T-helper 1 cell treated with Interleukin-12 subunit alpha and Interleukin-12 subunit beta and Interleukin-4 antibody, amounts not matched to agents 30 μg/mL and 1 μg/mL, for 36 hours (primary cell): ENCODE measurements at regions not wholly inside any gene's neighbourhood (a gene's known extent, or its start where the extent isn't known, plus 50 kb on each side); places are given as distances from the start of the nearest gene placed in this dataset.

Source experiments
- H3K27ac Mint-ChIP-seq: one replicate; pipeline ENCODE4 v1.8.0; 2021; ENCODE audit warnings: mild to moderate bottlenecking, mixed read lengths
- H3K27me3 Mint-ChIP-seq: one replicate; pipeline ENCODE4 v1.8.0; 2021; ENCODE audit warnings: low read depth, mixed read lengths
- H3K36me3 Mint-ChIP-seq: one replicate; pipeline ENCODE4 v1.8.0; 2021; ENCODE audit warnings: low read depth, mixed read lengths
- H3K4me1 Mint-ChIP-seq: one replicate; pipeline ENCODE4 v1.8.0; 2021; ENCODE audit warnings: low read depth, mixed read lengths
- H3K4me3 Mint-ChIP-seq: one replicate; pipeline ENCODE4 v1.8.0; 2021; ENCODE audit warnings: mild to moderate bottlenecking, moderate library complexity, mixed read lengths
- H3K9me3 Mint-ChIP-seq: one replicate; pipeline ENCODE4 v1.8.0; 2021; ENCODE audit warnings: mixed read lengths

DNA sequence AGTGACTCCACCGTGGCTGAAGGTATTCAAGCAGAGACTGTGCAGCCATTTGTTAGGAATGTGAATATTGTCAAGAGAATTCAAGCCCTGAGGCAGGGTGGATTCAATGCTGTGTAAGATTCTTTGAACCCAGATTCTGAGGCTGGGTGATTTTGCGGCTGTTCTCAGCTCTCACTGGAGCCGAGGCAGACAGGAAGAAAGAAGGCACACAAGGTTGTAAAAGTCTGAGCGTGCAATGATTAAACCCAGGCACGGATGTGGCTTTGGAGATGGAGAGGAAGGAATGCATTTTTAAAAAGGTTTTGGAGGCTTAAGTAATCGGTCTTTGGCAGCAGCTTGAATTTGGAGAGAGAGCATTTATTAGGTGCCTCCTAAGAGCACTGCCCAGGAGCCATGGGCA lies 187.9 kb downstream of the KATNAL1 start:
- H3K27ac Mint-ChIP-seq: peak overlapping the region; percentile 70
- no peaks in the 10 kb centered on the region for H3K9me3 Mint-ChIP-seq
- H3K4me3 Mint-ChIP-seq: peak overlapping the region; percentile 27
- H3K4me1 Mint-ChIP-seq: peaks cover 41% of the 10 kb centered on the region
- H3K36me3 Mint-ChIP-seq: peaks cover 3% of the 10 kb centered on the region
- H3K27me3 Mint-ChIP-seq: peaks cover 8% of the 10 kb centered on the region

- H3K4me3 Mint-ChIP-seq: no peak overlapping the region
- peaks cover 54% of the 10 kb centered on the region for H3K4me1 Mint-ChIP-seq
- no peaks in the 10 kb centered on the region for H3K9me3 Mint-ChIP-seq
- peaks cover 20% of the 10 kb centered on the region for H3K27me3 Mint-ChIP-seq
- no peak overlapping the region for H3K27ac Mint-ChIP-seq
- H3K36me3 Mint-ChIP-seq: peaks cover 3% of the 10 kb centered on the region
Measured at GRCh38 chr13:30116379-30116778, 191.0 kb downstream of the KATNAL1 start.

GRCh38 chr13:30115257-30115600 lies 192.1 kb downstream of the KATNAL1 start:
- Mint-ChIP-seq H3K27me3 (peaks cover 20% of the 10 kb centered on the region), H3K27ac (no peak overlapping the region), H3K4me1 (peaks cover 44% of the 10 kb centered on the region), H3K4me3 (peak overlapping the region; percentile 52), H3K36me3 (peaks cover 3% of the 10 kb centered on the region), H3K9me3 (no peaks in the 10 kb centered on the region)

DNA sequence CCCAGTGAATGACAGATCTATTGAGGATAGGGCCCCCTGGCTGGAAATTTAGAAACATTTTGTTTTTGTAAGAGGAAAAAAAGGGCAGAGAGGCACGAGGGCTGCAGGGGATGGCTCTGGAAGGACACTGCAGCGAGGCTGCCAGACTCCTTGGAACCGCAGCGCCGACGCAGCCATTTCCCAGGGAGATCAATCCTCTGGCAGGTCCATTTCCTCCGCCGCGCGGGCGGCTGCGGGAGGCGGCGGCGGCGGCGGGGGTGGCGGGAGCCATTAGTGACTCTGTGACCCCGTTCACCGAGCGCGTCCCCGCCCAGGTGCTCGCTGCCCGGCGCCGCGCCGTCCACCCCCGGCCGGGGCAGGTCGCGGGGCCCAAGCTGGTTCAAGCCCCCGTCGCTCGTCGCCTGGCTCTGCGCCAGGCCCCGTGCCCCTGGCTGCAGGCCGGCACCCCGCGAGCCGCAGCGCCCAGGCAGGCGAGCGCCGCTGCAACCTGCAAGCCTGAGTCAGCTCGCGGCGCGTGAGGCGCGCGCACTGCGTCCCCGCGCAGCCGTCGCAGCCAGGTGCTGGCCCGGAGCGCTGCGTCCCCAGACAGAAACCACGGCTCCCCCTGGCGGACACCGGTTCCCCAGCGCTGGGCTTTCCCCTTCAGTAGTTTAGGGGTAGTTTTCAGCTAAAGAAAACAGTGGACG lies 192.6 kb downstream of the KATNAL1 start:
- Mint-ChIP-seq H3K27ac (no peak overlapping the region), H3K36me3 (peaks cover 3% of the 10 kb centered on the region)

DNA sequence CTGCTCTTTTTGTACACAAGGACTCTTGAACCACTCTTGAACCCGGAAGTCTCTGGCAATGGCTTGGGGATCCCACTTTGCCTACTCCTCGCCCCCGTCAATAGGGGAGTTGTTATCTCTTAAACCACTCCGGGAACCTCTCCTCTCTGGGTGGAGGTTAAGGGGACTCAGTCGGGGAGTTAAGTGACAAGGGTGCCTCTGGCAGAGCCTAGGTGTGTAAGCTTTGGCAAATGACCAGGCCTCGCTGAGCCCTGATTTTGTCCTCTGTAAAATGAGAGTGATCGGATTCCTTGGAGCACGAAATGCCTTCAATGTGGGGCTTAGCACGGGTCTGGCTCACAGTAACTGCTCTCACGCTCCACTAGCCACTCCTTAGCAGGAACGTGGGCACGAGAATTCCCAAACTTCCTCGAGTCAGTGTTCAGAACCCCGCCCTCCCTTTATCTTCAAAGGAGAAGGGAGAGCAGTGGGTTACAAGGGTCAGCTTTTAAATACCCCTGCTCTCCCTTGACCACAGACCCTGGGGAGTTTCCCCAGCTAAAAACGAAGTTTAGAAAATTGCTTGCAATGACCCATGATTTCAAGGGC lies 193.3 kb downstream of the KATNAL1 start:
- Mint-ChIP-seq H3K4me1 (peaks cover 32% of the 10 kb centered on the region), H3K27ac (no peak overlapping the region), H3K4me3 (peak overlapping the region; percentile 72), H3K36me3 (peaks cover 3% of the 10 kb centered on the region), H3K27me3 (peaks cover 20% of the 10 kb centered on the region), H3K9me3 (no peaks in the 10 kb centered on the region)

More for the DNA sequence above, 192.6 kb downstream of the KATNAL1 start:
- peaks cover 39% of the 10 kb centered on the region for H3K4me1 Mint-ChIP-seq
- H3K4me3 Mint-ChIP-seq: peak overlapping the region; percentile 72
- peaks cover 20% of the 10 kb centered on the region for H3K27me3 Mint-ChIP-seq
- no peaks in the 10 kb centered on the region for H3K9me3 Mint-ChIP-seq

- peaks cover 31% of the 10 kb centered on the region for H3K4me1 Mint-ChIP-seq
- no peak overlapping the region for H3K27ac Mint-ChIP-seq
- peaks cover 3% of the 10 kb centered on the region for H3K36me3 Mint-ChIP-seq
- H3K9me3 Mint-ChIP-seq: no peaks in the 10 kb centered on the region
- H3K4me3 Mint-ChIP-seq: peak overlapping the region; percentile 57
- peaks cover 20% of the 10 kb centered on the region for H3K27me3 Mint-ChIP-seq
Measured at GRCh38 chr13:30113551-30113950, 193.8 kb downstream of the KATNAL1 start.

DNA sequence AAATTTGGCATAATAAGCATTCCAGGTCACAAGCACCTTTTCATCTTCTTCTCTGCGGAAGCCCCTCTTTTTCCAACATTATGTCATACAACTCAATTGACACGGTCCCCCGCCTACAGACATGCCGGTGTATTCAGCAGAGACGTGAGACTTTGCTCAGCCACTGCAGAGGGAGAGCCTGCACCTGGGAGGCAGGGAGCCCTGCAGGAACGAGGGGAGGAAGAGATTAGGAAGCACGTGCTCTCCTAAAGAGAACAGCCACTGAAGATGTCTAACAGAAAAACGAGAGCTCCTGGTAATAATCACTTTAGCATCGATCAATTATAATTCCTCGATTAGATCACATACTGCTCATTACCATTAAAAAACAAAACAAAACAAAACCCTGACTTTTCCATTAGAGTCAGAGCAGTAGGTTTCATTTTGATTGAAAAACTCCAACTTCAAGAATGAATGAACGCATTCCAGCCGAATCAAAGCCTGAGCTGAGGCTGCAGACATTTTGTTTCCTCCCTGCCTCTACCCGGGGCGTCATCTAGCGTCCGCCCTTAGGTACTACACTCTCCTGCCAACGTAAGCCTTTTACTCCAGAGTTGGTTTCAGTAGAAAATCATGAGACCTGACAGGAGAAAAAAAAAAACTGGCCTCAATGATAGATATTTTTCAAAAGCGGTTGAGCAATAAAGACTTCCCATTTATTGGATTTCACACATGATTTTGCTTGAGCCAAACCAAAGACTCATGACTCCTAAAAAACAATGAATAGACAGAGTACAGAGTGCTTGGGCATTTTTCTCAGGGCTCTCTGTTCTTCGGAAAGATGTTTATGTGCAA lies 194.5 kb downstream of the KATNAL1 start:
- Mint-ChIP-seq H3K36me3 (peaks cover 2% of the 10 kb centered on the region), H3K4me1 (peaks cover 26% of the 10 kb centered on the region), H3K27me3 (peaks cover 20% of the 10 kb centered on the region), H3K27ac (no peak overlapping the region), H3K9me3 (no peaks in the 10 kb centered on the region), H3K4me3 (peak overlapping the region; percentile 57)

DNA sequence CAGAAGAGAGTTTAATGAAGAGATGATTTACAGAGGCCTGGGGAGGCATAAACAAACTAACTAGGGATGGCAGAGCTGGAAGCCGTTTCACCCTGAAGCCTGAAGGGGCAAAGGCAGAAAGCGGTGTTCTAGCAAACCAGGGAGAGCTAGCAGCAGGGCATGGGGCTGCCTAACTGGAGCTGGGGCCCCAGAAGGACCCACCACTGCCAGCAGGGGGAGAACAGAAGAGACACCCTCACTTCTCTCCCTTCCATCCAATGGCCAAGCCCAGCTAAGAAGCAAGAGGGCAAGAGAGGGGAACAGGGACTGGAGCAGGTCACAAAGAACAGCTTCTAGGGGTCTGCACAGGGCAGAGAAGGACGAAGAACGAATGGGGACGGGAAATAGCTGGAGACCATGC lies 195.5 kb downstream of the KATNAL1 start:
- Mint-ChIP-seq H3K27ac (no peak overlapping the region), H3K4me1 (peaks cover 25% of the 10 kb centered on the region), H3K36me3 (no peaks in the 10 kb centered on the region), H3K27me3 (peaks cover 13% of the 10 kb centered on the region), H3K9me3 (no peaks in the 10 kb centered on the region), H3K4me3 (peak overlapping the region; percentile 23)

DNA sequence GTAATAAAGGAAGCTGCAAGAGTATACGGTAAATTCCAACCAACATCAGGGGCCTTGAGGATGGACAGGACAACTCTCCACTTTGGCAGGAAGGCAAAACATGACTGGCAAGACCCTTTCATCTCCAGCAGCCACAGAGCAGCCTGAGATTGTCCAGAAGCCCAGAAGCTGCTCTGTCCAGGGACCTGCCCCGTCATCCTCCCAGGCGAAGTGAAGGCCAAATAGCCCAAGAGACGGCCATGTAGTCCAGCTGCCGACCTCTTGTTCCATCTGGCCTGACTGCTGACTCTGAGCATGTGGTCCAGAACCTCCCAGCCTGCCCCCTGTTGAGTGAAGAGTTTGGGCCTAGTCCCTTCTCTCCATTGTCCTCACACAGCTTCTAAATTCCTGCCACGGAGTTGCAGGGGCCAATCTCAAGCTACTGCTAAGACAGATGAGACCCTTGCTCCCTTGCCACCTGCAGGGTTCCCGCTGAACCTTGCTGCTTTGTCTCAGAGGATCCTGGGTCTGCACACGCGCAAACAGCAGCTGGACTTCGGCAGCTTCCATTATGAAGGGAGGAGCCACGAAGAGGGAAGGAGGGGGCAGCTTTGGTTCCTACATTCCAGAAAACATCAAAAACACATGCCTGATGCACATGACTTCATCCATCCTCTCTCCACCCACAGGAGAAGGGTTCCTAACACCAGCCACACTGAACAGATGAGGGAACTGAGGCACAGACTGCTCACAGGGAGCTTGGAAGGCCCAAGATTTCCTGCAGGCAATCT lies 196.9 kb downstream of the KATNAL1 start:
- H3K27ac Mint-ChIP-seq: no peak overlapping the region
- H3K27me3 Mint-ChIP-seq: peaks cover 19% of the 10 kb centered on the region
- no peaks in the 10 kb centered on the region for H3K36me3 Mint-ChIP-seq
- H3K9me3 Mint-ChIP-seq: no peaks in the 10 kb centered on the region
- H3K4me3 Mint-ChIP-seq: no peak overlapping the region
- peaks cover 24% of the 10 kb centered on the region for H3K4me1 Mint-ChIP-seq

GRCh38 chr13:30109471-30110135 lies 197.7 kb downstream of the KATNAL1 start:
- no peak overlapping the region for H3K27ac Mint-ChIP-seq
- no peak overlapping the region for H3K4me3 Mint-ChIP-seq
- peaks cover 24% of the 10 kb centered on the region for H3K27me3 Mint-ChIP-seq
- peaks cover 21% of the 10 kb centered on the region for H3K4me1 Mint-ChIP-seq
- no peaks in the 10 kb centered on the region for H3K36me3 Mint-ChIP-seq
- no peaks in the 10 kb centered on the region for H3K9me3 Mint-ChIP-seq

DNA sequence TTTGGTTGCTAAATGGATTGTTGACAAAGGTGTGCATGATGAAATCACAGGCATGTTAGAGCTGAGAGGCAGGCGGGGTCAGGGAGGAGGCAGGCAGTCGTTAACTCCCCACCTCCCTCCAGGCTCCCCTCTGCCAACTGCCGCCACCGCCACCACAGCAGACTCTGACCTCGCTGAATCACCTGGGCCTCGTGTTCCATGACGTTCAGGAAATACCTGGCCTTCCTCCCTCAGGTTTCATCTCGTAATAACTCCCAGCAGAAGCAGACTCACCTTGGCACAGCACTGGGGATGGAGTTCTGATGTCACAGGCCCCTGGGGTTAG lies 198.5 kb downstream of the KATNAL1 start:
- Mint-ChIP-seq H3K4me3 (no peak overlapping the region), H3K27ac (no peak overlapping the region), H3K36me3 (no peaks in the 10 kb centered on the region), H3K27me3 (peaks cover 24% of the 10 kb centered on the region), H3K4me1 (peaks cover 17% of the 10 kb centered on the region), H3K9me3 (no peaks in the 10 kb centered on the region)

GRCh38 chr13:30108216-30108912 lies 199.0 kb downstream of the KATNAL1 start:
- no peak overlapping the region for H3K27ac Mint-ChIP-seq

GRCh38 chr13:30107521-30108136 lies 199.7 kb downstream of the KATNAL1 start:
- H3K27ac Mint-ChIP-seq: no peak overlapping the region
- peaks cover 8% of the 10 kb centered on the region for H3K4me1 Mint-ChIP-seq
- no peaks in the 10 kb centered on the region for H3K9me3 Mint-ChIP-seq
- peaks cover 25% of the 10 kb centered on the region for H3K27me3 Mint-ChIP-seq
- no peak overlapping the region for H3K4me3 Mint-ChIP-seq
- H3K36me3 Mint-ChIP-seq: no peaks in the 10 kb centered on the region

More at GRCh38 chr13:30108216-30108912, 199.0 kb downstream of the KATNAL1 start:
- no peaks in the 10 kb centered on the region for H3K9me3 Mint-ChIP-seq
- peaks cover 24% of the 10 kb centered on the region for H3K27me3 Mint-ChIP-seq
- H3K4me1 Mint-ChIP-seq: peaks cover 15% of the 10 kb centered on the region
- H3K36me3 Mint-ChIP-seq: no peaks in the 10 kb centered on the region
- no peak overlapping the region for H3K4me3 Mint-ChIP-seq
